ENCODE measurements at regions not wholly inside any gene's neighbourhood (a gene's known extent, or its start where the extent isn't known, plus 50 kb on each side); places are given as distances from the start of the nearest gene placed in this dataset.

DNA sequence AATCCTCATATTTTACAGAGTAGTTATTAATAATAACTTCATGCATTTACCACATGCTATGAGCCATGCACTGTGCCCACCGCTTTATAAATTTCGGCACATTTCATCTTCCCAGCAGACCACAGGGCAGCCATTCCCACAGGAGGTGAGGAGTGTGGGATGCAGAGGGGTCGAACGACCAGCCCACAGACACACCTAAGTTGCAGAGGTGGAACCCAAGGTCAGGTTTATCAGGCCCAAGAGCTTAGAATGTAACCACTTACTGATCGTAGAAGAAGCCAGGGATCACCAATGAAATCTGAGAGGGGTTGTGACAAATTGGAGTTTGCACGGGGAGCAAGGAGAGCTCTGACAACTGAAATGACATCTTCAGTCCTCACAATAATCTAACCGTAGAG is 303.0 kb upstream of the MSX2 start:
- TF ChIP-seq, protein P1, sequence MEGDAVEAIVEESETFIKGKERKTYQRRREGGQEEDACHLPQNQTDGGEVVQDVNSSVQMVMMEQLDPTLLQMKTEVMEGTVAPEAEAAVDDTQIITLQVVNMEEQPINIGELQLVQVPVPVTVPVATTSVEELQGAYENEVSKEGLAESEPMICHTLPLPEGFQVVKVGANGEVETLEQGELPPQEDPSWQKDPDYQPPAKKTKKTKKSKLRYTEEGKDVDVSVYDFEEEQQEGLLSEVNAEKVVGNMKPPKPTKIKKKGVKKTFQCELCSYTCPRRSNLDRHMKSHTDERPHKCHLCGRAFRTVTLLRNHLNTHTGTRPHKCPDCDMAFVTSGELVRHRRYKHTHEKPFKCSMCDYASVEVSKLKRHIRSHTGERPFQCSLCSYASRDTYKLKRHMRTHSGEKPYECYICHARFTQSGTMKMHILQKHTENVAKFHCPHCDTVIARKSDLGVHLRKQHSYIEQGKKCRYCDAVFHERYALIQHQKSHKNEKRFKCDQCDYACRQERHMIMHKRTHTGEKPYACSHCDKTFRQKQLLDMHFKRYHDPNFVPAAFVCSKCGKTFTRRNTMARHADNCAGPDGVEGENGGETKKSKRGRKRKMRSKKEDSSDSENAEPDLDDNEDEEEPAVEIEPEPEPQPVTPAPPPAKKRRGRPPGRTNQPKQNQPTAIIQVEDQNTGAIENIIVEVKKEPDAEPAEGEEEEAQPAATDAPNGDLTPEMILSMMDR (IDR thresholded peaks at IDR 0.05), result no peak
- TF ChIP-seq POLR2A (IDR thresholded peaks at IDR 0.05), result no peak

Measured in body of pancreas (tissue), 4 donors.